ENCODE measurements at regions not wholly inside any gene's neighbourhood (a gene's known extent, or its start where the extent isn't known, plus 50 kb on each side); places are given as distances from the start of the nearest gene placed in this dataset.
A peak's percentile ranks its signal among the peaks of the same experiment; 100 is the strongest.

DNA sequence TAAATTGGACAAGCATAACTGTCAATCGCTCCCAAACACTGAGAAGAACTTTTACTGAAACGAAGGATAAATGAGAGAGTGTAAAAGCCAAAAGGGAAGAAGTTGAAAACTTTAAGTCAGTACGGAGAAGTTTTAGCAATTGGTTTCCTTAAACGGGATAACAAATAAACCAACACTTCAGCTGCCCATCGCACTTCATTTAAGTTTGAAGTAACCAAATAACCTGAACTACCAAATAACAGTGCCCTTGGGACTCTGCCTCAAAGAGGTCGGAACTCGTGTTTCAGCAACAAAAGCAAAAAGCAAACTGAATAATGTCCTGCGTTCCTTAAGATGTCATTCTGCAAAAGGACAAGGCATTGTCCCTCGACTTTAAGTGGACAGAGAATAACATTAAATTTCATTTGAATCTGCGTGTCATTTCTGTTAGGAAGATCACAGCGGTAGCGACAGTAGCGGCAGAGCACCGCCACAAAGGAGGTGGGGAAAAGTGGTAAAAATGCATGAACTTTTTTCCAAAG lies 127.0 kb upstream of the C11orf58 start:
- Mint-ChIP-seq H3K27ac (ENCODE audit: unreplicated experiment) (no peak overlapping the region), H3K4me1 (ENCODE audit: low read depth, unreplicated experiment) (peaks cover 5% of the 10 kb centered on the region), H3K27me3 (ENCODE audit: low read depth, unreplicated experiment) (peaks cover 28% of the 10 kb centered on the region), H3K4me3 (ENCODE audit: unreplicated experiment) (no peak overlapping the region), H3K36me3 (ENCODE audit: low read depth, unreplicated experiment) (no peaks in the 10 kb centered on the region), H3K9me3 (ENCODE audit: unreplicated experiment) (no peaks in the 10 kb centered on the region)
- Histone ChIP-seq H3K79me2 (ENCODE audit: insufficient read depth, low read length) (no peaks in the 10 kb centered on the region), H3K4me2 (ENCODE audit: low read length) (no peak overlapping the region), H3K9me3 (ENCODE audit: insufficient read depth, low read depth, low read length) (no peaks in the 10 kb centered on the region), H3K27me3 (ENCODE audit: insufficient read depth, low read length) (peaks cover 52% of the 10 kb centered on the region), H3K4me1 (ENCODE audit: insufficient read depth, low read length) (peaks cover 12% of the 10 kb centered on the region), H4K20me1 (ENCODE audit: insufficient read depth, low read length) (no peaks in the 10 kb centered on the region), H3K4me3 (ENCODE audit: insufficient read depth, low read depth, low read length) (no peak overlapping the region), H3K36me3 (ENCODE audit: insufficient read depth, low read length) (no peaks in the 10 kb centered on the region), H3K9ac (ENCODE audit: low read length) (no peak overlapping the region), H2AFZ (ENCODE audit: low read depth, low read length) (no peak overlapping the region), H3K27ac (ENCODE audit: low read depth, low read length) (no peak overlapping the region)
- TF ChIP-seq, protein P1, sequence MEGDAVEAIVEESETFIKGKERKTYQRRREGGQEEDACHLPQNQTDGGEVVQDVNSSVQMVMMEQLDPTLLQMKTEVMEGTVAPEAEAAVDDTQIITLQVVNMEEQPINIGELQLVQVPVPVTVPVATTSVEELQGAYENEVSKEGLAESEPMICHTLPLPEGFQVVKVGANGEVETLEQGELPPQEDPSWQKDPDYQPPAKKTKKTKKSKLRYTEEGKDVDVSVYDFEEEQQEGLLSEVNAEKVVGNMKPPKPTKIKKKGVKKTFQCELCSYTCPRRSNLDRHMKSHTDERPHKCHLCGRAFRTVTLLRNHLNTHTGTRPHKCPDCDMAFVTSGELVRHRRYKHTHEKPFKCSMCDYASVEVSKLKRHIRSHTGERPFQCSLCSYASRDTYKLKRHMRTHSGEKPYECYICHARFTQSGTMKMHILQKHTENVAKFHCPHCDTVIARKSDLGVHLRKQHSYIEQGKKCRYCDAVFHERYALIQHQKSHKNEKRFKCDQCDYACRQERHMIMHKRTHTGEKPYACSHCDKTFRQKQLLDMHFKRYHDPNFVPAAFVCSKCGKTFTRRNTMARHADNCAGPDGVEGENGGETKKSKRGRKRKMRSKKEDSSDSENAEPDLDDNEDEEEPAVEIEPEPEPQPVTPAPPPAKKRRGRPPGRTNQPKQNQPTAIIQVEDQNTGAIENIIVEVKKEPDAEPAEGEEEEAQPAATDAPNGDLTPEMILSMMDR (IDR thresholded peaks at IDR 0.05; ENCODE audit: insufficient read depth, low read depth, low read length): no peak
- peak; percentile 37 for TF ChIP-seq EZH2 (IDR thresholded peaks at IDR 0.05; ENCODE audit: insufficient read depth, low read length)
- DNase-seq (ENCODE audit: low read depth) (no peak), FAIRE-seq (no peak)

DNA sequence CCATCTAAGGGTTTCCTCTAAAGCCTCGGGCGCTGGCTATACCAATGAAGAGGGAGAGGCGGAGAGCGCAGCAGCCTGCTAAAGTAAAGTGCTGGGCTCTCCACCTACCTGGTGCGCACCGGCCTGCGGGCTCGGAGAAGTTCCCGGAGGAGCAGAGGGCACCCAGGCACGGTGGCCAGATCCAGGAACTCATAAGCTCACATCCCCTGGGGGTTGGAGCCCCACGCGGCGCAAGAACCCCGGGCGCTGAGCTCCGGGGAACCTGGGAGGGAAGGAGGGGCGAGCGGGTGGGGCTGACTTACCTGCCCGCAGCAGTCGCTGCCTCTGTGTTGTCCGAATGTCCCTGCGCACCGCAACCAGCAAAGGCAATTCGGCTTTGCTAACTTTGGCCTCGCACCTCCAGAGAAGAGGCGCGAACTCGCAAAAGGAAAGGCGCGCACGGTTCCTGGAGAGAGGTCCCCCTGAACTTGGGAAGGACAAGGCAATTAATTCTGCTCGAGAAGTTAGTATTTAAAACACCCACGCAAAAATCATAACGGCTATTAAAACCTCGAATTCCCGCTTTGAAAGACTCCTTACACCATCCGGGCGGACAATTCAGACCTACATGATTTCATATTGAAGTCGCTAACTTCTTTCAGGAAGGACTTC lies 127.6 kb upstream of the C11orf58 start:
- no peak overlapping the region for H2AFZ ChIP-seq (ENCODE audit: low read depth, low read length)
- no peak overlapping the region for H3K4me2 ChIP-seq (ENCODE audit: low read length)
- no peaks in the 10 kb centered on the region for H3K36me3 ChIP-seq (ENCODE audit: insufficient read depth, low read length)
- no peaks in the 10 kb centered on the region for H4K20me1 ChIP-seq (ENCODE audit: insufficient read depth, low read length)
- H3K27ac ChIP-seq (ENCODE audit: low read depth, low read length): no peak overlapping the region
- Mint-ChIP-seq H3K27ac (ENCODE audit: unreplicated experiment) (no peak overlapping the region), H3K36me3 (ENCODE audit: low read depth, unreplicated experiment) (no peaks in the 10 kb centered on the region), H3K9me3 (ENCODE audit: unreplicated experiment) (no peaks in the 10 kb centered on the region), H3K4me3 (ENCODE audit: unreplicated experiment) (no peak overlapping the region), H3K4me1 (ENCODE audit: low read depth, unreplicated experiment) (peaks cover 5% of the 10 kb centered on the region), H3K27me3 (ENCODE audit: low read depth, unreplicated experiment) (peaks cover 28% of the 10 kb centered on the region)
- peaks cover 52% of the 10 kb centered on the region for H3K27me3 ChIP-seq (ENCODE audit: insufficient read depth, low read length)
- H3K4me1 ChIP-seq (ENCODE audit: insufficient read depth, low read length): peaks cover 12% of the 10 kb centered on the region
- DNase-seq (ENCODE audit: low read depth) (no peak), FAIRE-seq (no peak)
- H3K9me3 ChIP-seq (ENCODE audit: insufficient read depth, low read depth, low read length): no peaks in the 10 kb centered on the region
- no peaks in the 10 kb centered on the region for H3K79me2 ChIP-seq (ENCODE audit: insufficient read depth, low read length)
- H3K9ac ChIP-seq (ENCODE audit: low read length): no peak overlapping the region
- TF ChIP-seq EZH2 (IDR thresholded peaks at IDR 0.05; ENCODE audit: insufficient read depth, low read length): peak; percentile 68
- TF ChIP-seq, protein P1 (IDR thresholded peaks at IDR 0.05; ENCODE audit: insufficient read depth, low read depth, low read length): no peak
- H3K4me3 ChIP-seq (ENCODE audit: insufficient read depth, low read depth, low read length): no peak overlapping the region

- no peak overlapping the region for H3K4me2 ChIP-seq (ENCODE audit: low read length)
Measured at GRCh38 chr11:16610213-16610737, 128.2 kb upstream of the C11orf58 start.

More at GRCh38 chr11:16610213-16610737, 128.2 kb upstream of the C11orf58 start:
- FAIRE-seq: no peak
- Histone ChIP-seq H3K4me1 (ENCODE audit: insufficient read depth, low read length) (peaks cover 12% of the 10 kb centered on the region), H3K9me3 (ENCODE audit: insufficient read depth, low read depth, low read length) (no peaks in the 10 kb centered on the region), H2AFZ (ENCODE audit: low read depth, low read length) (no peak overlapping the region), H3K9ac (ENCODE audit: low read length) (no peak overlapping the region), H4K20me1 (ENCODE audit: insufficient read depth, low read length) (no peaks in the 10 kb centered on the region), H3K4me3 (ENCODE audit: insufficient read depth, low read depth, low read length) (no peak overlapping the region), H3K27me3 (ENCODE audit: insufficient read depth, low read length) (peaks cover 52% of the 10 kb centered on the region), H3K36me3 (ENCODE audit: insufficient read depth, low read length) (no peaks in the 10 kb centered on the region), H3K27ac (ENCODE audit: low read depth, low read length) (no peak overlapping the region), H3K79me2 (ENCODE audit: insufficient read depth, low read length) (no peaks in the 10 kb centered on the region)
- H3K4me1 Mint-ChIP-seq (ENCODE audit: low read depth, unreplicated experiment): peaks cover 5% of the 10 kb centered on the region
- H3K4me3 Mint-ChIP-seq (ENCODE audit: unreplicated experiment): no peak overlapping the region
- H3K27ac Mint-ChIP-seq (ENCODE audit: unreplicated experiment): no peak overlapping the region
- DNase-seq (ENCODE audit: low read depth): no peak
- no peaks in the 10 kb centered on the region for H3K9me3 Mint-ChIP-seq (ENCODE audit: unreplicated experiment)
- no peak for TF ChIP-seq EZH2 (IDR thresholded peaks at IDR 0.05; ENCODE audit: insufficient read depth, low read length)
- TF ChIP-seq, protein P1 (IDR thresholded peaks at IDR 0.05; ENCODE audit: insufficient read depth, low read depth, low read length): no peak
- no peaks in the 10 kb centered on the region for H3K36me3 Mint-ChIP-seq (ENCODE audit: low read depth, unreplicated experiment)
- H3K27me3 Mint-ChIP-seq (ENCODE audit: low read depth, unreplicated experiment): peaks cover 28% of the 10 kb centered on the region

Data from astrocyte (in vitro differentiated cells and primary cell).